ENCODE measurements at regions not wholly inside any gene's neighbourhood (a gene's known extent, or its start where the extent isn't known, plus 50 kb on each side); places are given as distances from the start of the nearest gene placed in this dataset.

- CTCF ChIA-PET (ENCODE audit: low intra/inter-chr PET ratio) = no interaction called here
- TF ChIP-seq L3MBTL2 (IDR thresholded peaks at IDR 0.05) = 0 out of 2 replicates have a peak, but pooled peaks have one; percentile 10
- no peak for TF ChIP-seq U2AF2 (optimal IDR thresholded peaks at IDR 0.05; ENCODE audit: low read depth, low read length)
- TF ChIP-seq NRF1 (conservative IDR thresholded peaks at IDR 0.05 in 1 of 2, IDR thresholded peaks at IDR 0.05 in 1 of 2) = peak; percentile 65 to 71
- TF ChIP-seq MGA (IDR thresholded peaks at IDR 0.05) = 0 out of 2 replicates have a peak, but pooled peaks have one; percentile 21
- no peak for TF ChIP-seq MAFF (IDR thresholded peaks at IDR 0.05; ENCODE audit: low read length)
- TF ChIP-seq ZNF175 (CRISPR knock-in tag; IDR thresholded peaks at IDR 0.05; ENCODE audit: low read depth) = no peak
- TF ChIP-seq TFE3 (CRISPR knock-in tag; IDR thresholded peaks at IDR 0.05) = peak; percentile 68; the same call in 1 of the 2 replicates
- TF ChIP-seq, protein P1, sequence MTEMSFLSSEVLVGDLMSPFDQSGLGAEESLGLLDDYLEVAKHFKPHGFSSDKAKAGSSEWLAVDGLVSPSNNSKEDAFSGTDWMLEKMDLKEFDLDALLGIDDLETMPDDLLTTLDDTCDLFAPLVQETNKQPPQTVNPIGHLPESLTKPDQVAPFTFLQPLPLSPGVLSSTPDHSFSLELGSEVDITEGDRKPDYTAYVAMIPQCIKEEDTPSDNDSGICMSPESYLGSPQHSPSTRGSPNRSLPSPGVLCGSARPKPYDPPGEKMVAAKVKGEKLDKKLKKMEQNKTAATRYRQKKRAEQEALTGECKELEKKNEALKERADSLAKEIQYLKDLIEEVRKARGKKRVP (CRISPR knock-in tag; IDR thresholded peaks at IDR 0.05) = no peak
These were observed 61.6 kb upstream of the MED4 start for GRCh38 chr13:48156466-48156865.

More at GRCh38 chr13:48156466-48156865, 61.6 kb upstream of the MED4 start:
- Histone ChIP-seq H3K36me3 (ENCODE audit: control insufficient read depth, insufficient read depth, low read length) (no peaks in the 10 kb centered on the region), H3K9ac (ENCODE audit: insufficient read depth in 1 of 2, low read depth in 2 of 2, low read length in 2 of 2) (no peak overlapping the region), H3K4me1 (replicated peaks in 1 of 2; ENCODE audit: control insufficient read depth in 2 of 2, insufficient read depth in 2 of 2, low read length in 2 of 2) (peaks cover 0 to 8% of the 10 kb centered on the region in 2 experiments; a peak in 3 of 5 replicates), H2AFZ (ENCODE audit: low read depth, low read length) (peak overlapping the region; percentile 77; the same call in 1 of the 2 replicates), H3K79me2 (ENCODE audit: control insufficient read depth, insufficient read depth, low read length) (no peaks in the 10 kb centered on the region), H3K4me2 (ENCODE audit: insufficient read depth, low read length) (no peak overlapping the region; the same call in 1 of the 2 replicates), H3K4me3 (no peak overlapping the region), H3K27ac (ENCODE audit: extremely low read depth, low read depth, low read length) (no peak overlapping the region), H3K27me3 (ENCODE audit: control insufficient read depth in 2 of 2, insufficient read depth in 2 of 2, low read length in 2 of 2) (no peaks in the 10 kb centered on the region), H4K20me1 (replicated peaks; ENCODE audit: control insufficient read depth, insufficient read depth, low read length) (no peaks in the 10 kb centered on the region), H3K9me1 (ENCODE audit: control insufficient read depth, insufficient read depth, low read length) (no peaks in the 10 kb centered on the region), H3K9me3 (replicated peaks; ENCODE audit: control insufficient read depth, insufficient read depth, low read depth, low read length) (no peaks in the 10 kb centered on the region)
- in situ Hi-C loops (cut with MboI) = no loop called here
- intact Hi-C loops (cut with micrococcal nuclease) = no loop called here
- FAIRE-seq (no peak), ATAC-seq (peak; percentile 81), DNase-seq (ENCODE audit: extremely low read depth in 1 of 4, low spot score in 3 of 4) (peak in 2 of 4 experiments; percentile 19 to 37)
- 28% methylated on average over 4 of the region's 6 CpGs for WGBS (ENCODE audit: insufficient coverage, low coverage, missing lambda C conversion rate)
- POLR2A ChIA-PET = no interaction called here
- BruUV-seq (replicated peaks) = no TSS peak
